Gastroesophageal sphincter (tissue), 3 donors: ENCODE measurements at regions not wholly inside any gene's neighbourhood (a gene's known extent, or its start where the extent isn't known, plus 50 kb on each side); places are given as distances from the start of the nearest gene placed in this dataset.

Experiments
- POLR2A ChIP-seq, 2 donors: fragments of 450-650 bp; IDR thresholded peaks; one replicate each; pipeline ENCODE4 v1.6.1; 2017; ENCODE audit warnings: antibody characterized with exemption in 2 of 2, mild to moderate bottlenecking in 2 of 2, moderate library complexity in 1 of 2
- POLR2AphosphoS5 ChIP-seq: sonication (generic); formaldehyde crosslinking; IDR thresholded peaks from one replicate; pipeline ENCODE4 v1.6.1; 2017; ENCODE audit warnings: antibody characterized with exemption
- TF ChIP-seq, protein P1 (sequence below), 4 experiments: fragments of 200-600 bp in 2 of 4; fragments of 450-650 bp in 2 of 4; sonication (generic) in 1 of 4; IDR thresholded peaks; one replicate each; pipeline ENCODE4 v1.5.1; 2017 to 2019; ENCODE audit warnings: antibody characterized with exemption in 4 of 4, mild to moderate bottlenecking in 2 of 4, moderate library complexity in 2 of 4

DNA sequence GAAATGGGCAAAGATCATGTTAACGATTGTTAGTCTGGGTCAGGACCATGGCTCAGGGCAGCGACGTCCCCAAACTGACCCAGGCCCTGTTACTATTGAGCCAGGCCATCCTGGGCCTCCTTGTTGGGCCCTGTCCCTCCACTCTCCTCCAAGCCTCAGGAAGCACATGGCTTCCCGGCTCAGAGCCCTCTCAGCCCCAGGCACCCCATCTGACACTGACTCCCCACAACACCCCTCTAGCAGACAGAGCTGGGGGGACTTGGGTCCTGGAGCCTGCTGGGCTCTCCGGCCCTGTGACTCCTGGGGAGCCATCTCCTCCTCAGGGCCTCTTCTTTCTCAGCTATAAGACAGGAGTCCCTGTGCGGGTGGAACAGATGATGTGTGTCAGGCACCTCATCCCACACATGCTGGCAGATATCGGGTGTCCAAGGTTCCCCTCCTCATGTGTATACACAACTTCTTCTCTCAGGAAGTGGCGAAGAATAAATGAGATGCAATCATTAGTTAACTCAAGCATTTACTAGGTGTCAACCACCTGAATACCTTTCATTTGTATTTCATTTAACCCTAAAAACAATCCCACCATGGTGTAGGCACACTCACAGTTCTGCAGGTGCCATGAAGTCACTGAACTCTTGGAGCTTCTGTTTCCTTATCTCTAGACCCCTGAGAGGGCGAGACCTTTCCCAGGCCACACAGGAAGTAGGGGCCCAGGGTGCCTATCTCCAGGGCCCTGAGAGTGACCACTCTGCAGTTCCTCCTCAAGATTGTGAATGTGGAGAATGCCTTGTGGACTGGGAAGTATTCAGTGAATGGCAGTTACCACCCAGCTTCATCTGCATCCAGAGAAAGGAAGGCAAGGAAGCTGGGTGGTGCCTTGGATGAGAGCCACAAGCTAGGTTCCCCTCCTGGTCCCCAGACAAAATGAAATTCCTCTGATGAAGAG lies 282.5 kb upstream of the TLE3 start:
- TF ChIP-seq, protein P1, sequence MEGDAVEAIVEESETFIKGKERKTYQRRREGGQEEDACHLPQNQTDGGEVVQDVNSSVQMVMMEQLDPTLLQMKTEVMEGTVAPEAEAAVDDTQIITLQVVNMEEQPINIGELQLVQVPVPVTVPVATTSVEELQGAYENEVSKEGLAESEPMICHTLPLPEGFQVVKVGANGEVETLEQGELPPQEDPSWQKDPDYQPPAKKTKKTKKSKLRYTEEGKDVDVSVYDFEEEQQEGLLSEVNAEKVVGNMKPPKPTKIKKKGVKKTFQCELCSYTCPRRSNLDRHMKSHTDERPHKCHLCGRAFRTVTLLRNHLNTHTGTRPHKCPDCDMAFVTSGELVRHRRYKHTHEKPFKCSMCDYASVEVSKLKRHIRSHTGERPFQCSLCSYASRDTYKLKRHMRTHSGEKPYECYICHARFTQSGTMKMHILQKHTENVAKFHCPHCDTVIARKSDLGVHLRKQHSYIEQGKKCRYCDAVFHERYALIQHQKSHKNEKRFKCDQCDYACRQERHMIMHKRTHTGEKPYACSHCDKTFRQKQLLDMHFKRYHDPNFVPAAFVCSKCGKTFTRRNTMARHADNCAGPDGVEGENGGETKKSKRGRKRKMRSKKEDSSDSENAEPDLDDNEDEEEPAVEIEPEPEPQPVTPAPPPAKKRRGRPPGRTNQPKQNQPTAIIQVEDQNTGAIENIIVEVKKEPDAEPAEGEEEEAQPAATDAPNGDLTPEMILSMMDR (IDR thresholded peaks at IDR 0.05), result no peak
- TF ChIP-seq POLR2A (IDR thresholded peaks at IDR 0.05) (no peak), POLR2AphosphoS5 (no peak)
